Panc1 (cell line): ENCODE measurements at regions not wholly inside any gene's neighbourhood (a gene's known extent, or its start where the extent isn't known, plus 50 kb on each side); places are given as distances from the start of the nearest gene placed in this dataset.

Experiments
- ATAC-seq: fragments of 200-7000 bp; cut with Tn5 transposase; 2 replicates; pipeline ENCODE4 v1.9.1; 2020; ENCODE audit warnings: mild to moderate bottlenecking, moderate library complexity
- BruUV-seq: library from RNA; stranded (reverse); fragments of 400-500 nt; replicated peaks from 2 replicates; lab custom pipeline; 2021; lab: Mats Ljungman, UMichigan
- CTCF ChIA-PET: fragments of 300-600 bp; sonication (Branson Sonifier 250); formaldehyde crosslinking; loops from one replicate; lab custom pipeline; 2022; ENCODE audit warnings: antibody characterized with exemption; lab: Charles Lee
- POLR2A ChIA-PET: fragments of 300-600 bp; sonication (Branson Sonifier 250); formaldehyde crosslinking; loops from one replicate; lab custom pipeline; 2022; ENCODE audit warnings: antibody characterized with exemption; lab: Charles Lee
- DNase-seq: peaks from one replicate; pipeline ENCODE4 v3.0.0-alpha.2; 2010; ENCODE audit warnings: low read depth, low spot score
- H3K27ac ChIP-seq: 2 replicates; pipeline ENCODE4 v1.5.1; 2011; ENCODE audit warnings: mild to moderate bottlenecking, low read length, inconsistent platforms
- H3K27me3 ChIP-seq: fragments of 200-500 bp; sonication (Bioruptor generic); 2 replicates; pipeline ENCODE4 v1.6.0; 2014; ENCODE audit warnings: low read length, inconsistent platforms; ENCODE audit not compliant: control insufficient read depth, insufficient read depth
- H3K36me3 ChIP-seq: fragments of 200-500 bp; sonication (Bioruptor generic); 2 replicates; pipeline ENCODE4 v1.5.1; 2014; ENCODE audit warnings: inconsistent platforms, mild to moderate bottlenecking, low read length, moderate library complexity; ENCODE audit not compliant: control insufficient read depth, insufficient read depth
- H3K4me1 ChIP-seq: 2 replicates; pipeline ENCODE4 v1.5.1; 2011; ENCODE audit warnings: inconsistent platforms, mild to moderate bottlenecking, low read length, moderate library complexity; ENCODE audit not compliant: control insufficient read depth, insufficient read depth
- H3K4me3 ChIP-seq, 2 experiments: 2 replicates each; pipeline ENCODE4 v1.5.1; 2011 to 2012; ENCODE audit warnings: low read depth in 2 of 2, low read length in 2 of 2, mild to moderate bottlenecking in 2 of 2, inconsistent platforms in 1 of 2, moderate library complexity in 1 of 2
- H3K9me3 ChIP-seq: fragments of 200-500 bp; sonication (Bioruptor generic); 2 replicates; pipeline ENCODE4 v1.5.1; 2014; ENCODE audit warnings: low read depth, mild to moderate bottlenecking, inconsistent platforms, low read length, moderate library complexity; ENCODE audit not compliant: control insufficient read depth, insufficient read depth
- CTCF ChIP-seq: fragments of 450-650 bp; IDR thresholded peaks from 2 replicates; pipeline ENCODE4 v1.5.1; 2017; ENCODE audit warnings: mild to moderate bottlenecking
- POLR2AphosphoS5 ChIP-seq: IDR thresholded peaks from 2 replicates; pipeline ENCODE4 v1.6.1; 2012; ENCODE audit warnings: mild to moderate bottlenecking, low read depth, low read length, moderate library complexity
- REST ChIP-seq, 2 experiments: IDR thresholded peaks; 2 replicates each; pipeline ENCODE4 v1.6.1; 2011 to 2012; ENCODE audit warnings: low read depth in 2 of 2, control low read depth in 1 of 2, low read length in 1 of 2, mild to moderate bottlenecking in 1 of 2, moderate library complexity in 1 of 2; ENCODE audit not compliant: insufficient read depth in 1 of 2
- SIN3A ChIP-seq: IDR thresholded peaks from 2 replicates; pipeline ENCODE4 v1.6.1; 2012; ENCODE audit warnings: low read depth, mild to moderate bottlenecking, low read length, moderate library complexity, borderline replicate concordance; ENCODE audit not compliant: insufficient read depth
- TCF7L2 ChIP-seq: IDR thresholded peaks from 2 replicates; pipeline ENCODE4 v1.6.1; 2011; ENCODE audit warnings: mild to moderate bottlenecking, low read depth, low read length, inconsistent platforms
- in situ Hi-C: cut with HindIII; loops from 2 replicates; pipeline ENCODE4 v1.10.0; 2016; ENCODE audit warnings: low sequenced_read_pairs, low pct_unique_long_range_greater_than_20kb
- intact Hi-C: fragments of 100-400 bp; cut with micrococcal nuclease; formaldehyde crosslinking; loops from one replicate; pipeline ENCODE4 v1.10.0; 2022; ENCODE audit not compliant: unreplicated experiment

- no peaks in the 10 kb centered on the region for H3K36me3 ChIP-seq
- no TSS peak for BruUV-seq
- DNase-seq (no peak), ATAC-seq (no peak)
- no peaks in the 10 kb centered on the region for H3K4me1 ChIP-seq
- H3K27me3 ChIP-seq: no peaks in the 10 kb centered on the region
- intact Hi-C loops (no loop called here), in situ Hi-C loops (no loop called here)
- ChIA-PET CTCF (interaction anchor here (0.6 to 0.7 kb wide), 2 partner anchors 512 to 738 kb away, joined by 3 to 4 read pairs; no protein-coding TSS in a partner anchor), POLR2A (no interaction called here)
- no peak overlapping the region for H3K27ac ChIP-seq
- TF ChIP-seq REST (IDR thresholded peaks at IDR 0.05; ENCODE audit: insufficient read depth in 1 of 2, low read depth in 2 of 2, low read length in 1 of 2): no peak
- no peak for TF ChIP-seq POLR2AphosphoS5
- no peak for TF ChIP-seq CTCF
- no peak for TF ChIP-seq TCF7L2
- no peak overlapping the region for H3K4me3 ChIP-seq
- no peaks in the 10 kb centered on the region for H3K9me3 ChIP-seq
Measured at GRCh38 chr18:65983750-65984149, 232.9 kb downstream of the CDH7 start.

GRCh38 chr18:65975536-65975935 is 224.7 kb downstream of the CDH7 start:
- Histone ChIP-seq H3K4me1 (no peaks in the 10 kb centered on the region), H3K27me3 (no peaks in the 10 kb centered on the region), H3K9me3 (no peaks in the 10 kb centered on the region), H3K4me3 (no peak overlapping the region), H3K27ac (no peak overlapping the region), H3K36me3 (no peaks in the 10 kb centered on the region)
- ChIA-PET CTCF (no interaction called here), POLR2A (no interaction called here)
- in situ Hi-C loops: no loop called here
- no peak for TF ChIP-seq CTCF
- no peak for TF ChIP-seq SIN3A
- no peak for TF ChIP-seq TCF7L2
- TF ChIP-seq POLR2AphosphoS5: no peak
- TF ChIP-seq REST (IDR thresholded peaks at IDR 0.05; ENCODE audit: insufficient read depth in 1 of 2, low read depth in 2 of 2, low read length in 1 of 2): no peak
- no peak for ATAC-seq
- BruUV-seq: no TSS peak
- DNase-seq: no peak
- intact Hi-C loops: no loop called here
